Endothelial cell of umbilical vein (primary cell): ENCODE measurements at regions not wholly inside any gene's neighbourhood (a gene's known extent, or its start where the extent isn't known, plus 50 kb on each side); places are given as distances from the start of the nearest gene placed in this dataset.

Source experiments
- BruUV-seq: library from RNA; stranded (reverse); fragments of 400-500 nt; replicated peaks from 2 replicates; lab custom pipeline; 2021; lab: Mats Ljungman, UMichigan
- CTCF ChIA-PET: fragments of 300-600, 350-600 bp; sonication (Branson Sonifier 250); formaldehyde crosslinking; loops from one replicate; lab custom pipeline; 2021; ENCODE audit warnings: antibody characterized with exemption, inconsistent platforms; lab: Charles Lee
- POLR2A ChIA-PET: fragments of 300-600, 350-600 bp; sonication (Branson Sonifier 250); formaldehyde crosslinking; loops from one replicate; lab custom pipeline; 2021; ENCODE audit warnings: antibody characterized with exemption, inconsistent platforms; lab: Charles Lee
- DNase-seq: peaks from one replicate; pipeline ENCODE4 v3.0.0-alpha.2; 2011; ENCODE audit warnings: low read depth, low spot score
- FAIRE-seq: peaks from 2 replicates; lab custom pipeline; 2011; peaks lifted over from hg19 to GRCh38; lab: Jason Lieb, UNC
- H2AFZ ChIP-seq: 2 replicates; pipeline ENCODE4 v1.6.0; 2012; ENCODE audit warnings: low read depth, low read length, control low read depth, inconsistent platforms
- H3K27ac ChIP-seq: 2 replicates; pipeline ENCODE4 v1.5.1; 2011; ENCODE audit warnings: low read depth, mild to moderate bottlenecking, control low read depth, low read length, moderate library complexity; ENCODE audit not compliant: insufficient read depth
- H3K27me3 ChIP-seq, 2 experiments: 2 replicates each; pipeline versions ENCODE4 v1.6.0 to v1.6.1; 2011; ENCODE audit warnings: low read length in 2 of 2, mixed read lengths in 1 of 2; ENCODE audit not compliant: control insufficient read depth in 2 of 2, insufficient read depth in 2 of 2
- H3K36me3 ChIP-seq, 2 experiments: 2 replicates in 1 of 2; 3 replicates in 1 of 2; pipeline ENCODE4 v1.5.1; 2011; ENCODE audit warnings: low read length in 2 of 2, mild to moderate bottlenecking in 1 of 2, moderate library complexity in 1 of 2; ENCODE audit not compliant: control insufficient read depth in 2 of 2, insufficient read depth in 2 of 2; ENCODE audit errors: extremely low read depth in 1 of 2
- H3K4me1 ChIP-seq: 3 replicates; pipeline ENCODE4 v1.5.1; 2011; ENCODE audit warnings: mild to moderate bottlenecking, low read length; ENCODE audit not compliant: control insufficient read depth, insufficient read depth; ENCODE audit errors: extremely low read depth
- H3K4me2 ChIP-seq: 2 replicates; pipeline ENCODE4 v1.6.1; 2011; ENCODE audit warnings: low read length, control low read depth, mixed read lengths; ENCODE audit not compliant: insufficient read depth
- H3K4me3 ChIP-seq, 3 experiments: fragments of 200-600 bp in 1 of 3; sonication (generic), shearing (Covaris generic) in 1 of 3; replicated peaks in 1 of 3; 2 replicates each; pipeline ENCODE4 v1.5.1; 2011 to 2016; ENCODE audit warnings: control low read depth in 3 of 3, low read length in 3 of 3, mild to moderate bottlenecking in 2 of 3, inconsistent platforms in 1 of 3, low read depth in 1 of 3, moderate library complexity in 1 of 3; ENCODE audit not compliant: insufficient read depth in 1 of 3
- H3K79me2 ChIP-seq: 2 replicates; pipeline ENCODE4 v1.6.0; 2012; ENCODE audit warnings: low read length, inconsistent platforms; ENCODE audit not compliant: control insufficient read depth, insufficient read depth
- H3K9ac ChIP-seq: replicated peaks from 2 replicates; pipeline ENCODE3; 2011; ENCODE audit warnings: low read length, control low read depth; ENCODE audit not compliant: insufficient read depth; ENCODE audit errors: extremely low read depth
- H3K9me1 ChIP-seq: replicated peaks from 3 replicates; pipeline ENCODE4 v1.6.0; 2011; ENCODE audit warnings: mild to moderate bottlenecking, low read length; ENCODE audit not compliant: control insufficient read depth, insufficient read depth; ENCODE audit errors: extremely low read depth
- H3K9me3 ChIP-seq: replicated peaks from 2 replicates; pipeline ENCODE4 v1.5.1; 2012; ENCODE audit warnings: low read length, inconsistent platforms; ENCODE audit not compliant: control insufficient read depth, insufficient read depth
- H4K20me1 ChIP-seq: replicated peaks from 2 replicates; pipeline ENCODE3; 2011; ENCODE audit warnings: mild to moderate bottlenecking, low read length; ENCODE audit not compliant: control insufficient read depth, insufficient read depth; ENCODE audit errors: extremely low read depth
- EZH2 ChIP-seq: IDR thresholded peaks from 2 replicates; pipeline ENCODE4 v1.6.1; 2012; ENCODE audit warnings: borderline replicate concordance, low read depth, mild to moderate bottlenecking, moderate library complexity, low read length, inconsistent platforms; ENCODE audit not compliant: severe bottlenecking
- FOS ChIP-seq: IDR thresholded peaks from 2 replicates; pipeline ENCODE4 v1.6.1; 2011; ENCODE audit warnings: mild to moderate bottlenecking, low read length, moderate library complexity, borderline replicate concordance; ENCODE audit not compliant: insufficient read depth
- GATA2 ChIP-seq: IDR thresholded peaks from 2 replicates; pipeline ENCODE4 v1.7.0; 2011; ENCODE audit warnings: low read depth, mild to moderate bottlenecking, moderate library complexity, mixed read lengths, low read length; ENCODE audit not compliant: insufficient read length, insufficient read depth
- JUN ChIP-seq: IDR thresholded peaks from 2 replicates; pipeline ENCODE4 v1.6.1; 2011; ENCODE audit warnings: borderline replicate concordance, low read depth; ENCODE audit not compliant: insufficient read length, insufficient read depth
- MYC ChIP-seq: IDR thresholded peaks from one replicate; pipeline ENCODE4 v1.6.1; 2011; ENCODE audit warnings: mild to moderate bottlenecking, low read depth, low read length
- POLR2A ChIP-seq: IDR thresholded peaks from 2 replicates; pipeline ENCODE4 v1.6.1; 2012; ENCODE audit warnings: low read depth, mild to moderate bottlenecking, control low read depth, low read length
- POLR2AphosphoS5 ChIP-seq: IDR thresholded peaks from 2 replicates; pipeline ENCODE4 v1.6.1; 2012; ENCODE audit warnings: low read depth, mild to moderate bottlenecking, control low read depth, low read length, moderate library complexity; ENCODE audit not compliant: insufficient read depth
- dilution Hi-C: fragments of 300-500 bp; cut with MboI; formaldehyde crosslinking; loops from one replicate; pipeline ENCODE4 v1.15.0; 2019; ENCODE audit warnings: low sequenced_read_pairs; ENCODE audit not compliant: extremely low pct_ligation_motif_present
- intact Hi-C: fragments of 100-400 bp; cut with micrococcal nuclease; formaldehyde crosslinking; loops from one replicate; pipeline ENCODE4 v1.10.0; 2022
- TF ChIP-seq, protein P1 (sequence below), 2 donors: IDR thresholded peaks; 1 replicate in 1 of 2; 2 replicates in 1 of 2; pipeline ENCODE4 v1.5.1; 2011; ENCODE audit warnings: low read length in 2 of 2, mild to moderate bottlenecking in 2 of 2, moderate library complexity in 2 of 2, control low read depth in 1 of 2, inconsistent platforms in 1 of 2, low read depth in 1 of 2; ENCODE audit not compliant: insufficient read depth in 1 of 2; ENCODE audit errors: extremely low read depth in 1 of 2
- TF ChIP-seq, protein P2 (sequence below): IDR thresholded peaks from 2 replicates; pipeline ENCODE4 v1.6.1; 2011; ENCODE audit not compliant: insufficient read depth, insufficient read length

DNA sequence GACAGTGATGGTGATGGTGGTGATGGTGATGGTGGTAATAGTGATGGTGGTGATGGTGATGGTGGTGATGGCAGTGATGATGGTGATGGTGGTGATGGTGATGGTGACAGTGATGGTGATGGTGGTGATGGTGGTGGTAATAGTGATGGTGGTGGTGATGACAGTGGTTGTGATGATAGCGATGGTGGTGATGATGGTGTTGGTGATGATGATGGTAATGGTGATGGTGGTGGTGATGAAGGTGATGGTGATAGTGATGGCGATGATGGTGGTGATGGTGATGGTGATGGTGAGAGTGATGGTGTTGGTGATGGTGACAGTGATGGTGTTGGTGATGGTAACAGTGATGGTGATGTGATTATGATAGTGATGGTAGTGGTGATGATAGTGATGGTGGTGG is 94.3 kb downstream of the ASB1 start:
- dilution Hi-C loops (no loop called here), intact Hi-C loops (no loop called here)
- H3K27me3 ChIP-seq: no peaks in the 10 kb centered on the region
- no TSS peak for BruUV-seq
- FAIRE-seq (no peak), DNase-seq (no peak)
- H2AFZ ChIP-seq: no peak overlapping the region
- POLR2A ChIA-PET: no interaction called here
- no peak overlapping the region for H3K27ac ChIP-seq
- no peaks in the 10 kb centered on the region for H3K4me1 ChIP-seq
- no peaks in the 10 kb centered on the region for H3K36me3 ChIP-seq
- CTCF ChIA-PET: no interaction called here
- no peak overlapping the region for H3K4me2 ChIP-seq
- no peak for TF ChIP-seq GATA2
- TF ChIP-seq POLR2A: no peak
- TF ChIP-seq FOS: no peak
- no peak for TF ChIP-seq EZH2
- TF ChIP-seq POLR2AphosphoS5: no peak
- TF ChIP-seq, protein P1, sequence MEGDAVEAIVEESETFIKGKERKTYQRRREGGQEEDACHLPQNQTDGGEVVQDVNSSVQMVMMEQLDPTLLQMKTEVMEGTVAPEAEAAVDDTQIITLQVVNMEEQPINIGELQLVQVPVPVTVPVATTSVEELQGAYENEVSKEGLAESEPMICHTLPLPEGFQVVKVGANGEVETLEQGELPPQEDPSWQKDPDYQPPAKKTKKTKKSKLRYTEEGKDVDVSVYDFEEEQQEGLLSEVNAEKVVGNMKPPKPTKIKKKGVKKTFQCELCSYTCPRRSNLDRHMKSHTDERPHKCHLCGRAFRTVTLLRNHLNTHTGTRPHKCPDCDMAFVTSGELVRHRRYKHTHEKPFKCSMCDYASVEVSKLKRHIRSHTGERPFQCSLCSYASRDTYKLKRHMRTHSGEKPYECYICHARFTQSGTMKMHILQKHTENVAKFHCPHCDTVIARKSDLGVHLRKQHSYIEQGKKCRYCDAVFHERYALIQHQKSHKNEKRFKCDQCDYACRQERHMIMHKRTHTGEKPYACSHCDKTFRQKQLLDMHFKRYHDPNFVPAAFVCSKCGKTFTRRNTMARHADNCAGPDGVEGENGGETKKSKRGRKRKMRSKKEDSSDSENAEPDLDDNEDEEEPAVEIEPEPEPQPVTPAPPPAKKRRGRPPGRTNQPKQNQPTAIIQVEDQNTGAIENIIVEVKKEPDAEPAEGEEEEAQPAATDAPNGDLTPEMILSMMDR (IDR thresholded peaks at IDR 0.05; ENCODE audit: extremely low read depth in 1 of 2, insufficient read depth in 1 of 2, low read depth in 1 of 2, low read length in 2 of 2): no peak
- no peak for TF ChIP-seq MYC
- no peak for TF ChIP-seq JUN
- TF ChIP-seq, protein P2, sequence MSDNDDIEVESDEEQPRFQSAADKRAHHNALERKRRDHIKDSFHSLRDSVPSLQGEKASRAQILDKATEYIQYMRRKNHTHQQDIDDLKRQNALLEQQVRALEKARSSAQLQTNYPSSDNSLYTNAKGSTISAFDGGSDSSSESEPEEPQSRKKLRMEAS: no peak
- no peaks in the 10 kb centered on the region for H3K9me3 ChIP-seq
- no peak overlapping the region for H3K4me3 ChIP-seq
- H3K79me2 ChIP-seq: no peaks in the 10 kb centered on the region
- H3K9ac ChIP-seq: no peak overlapping the region
- H3K9me1 ChIP-seq: no peaks in the 10 kb centered on the region
- H4K20me1 ChIP-seq: no peaks in the 10 kb centered on the region
